Suprapubic skin (tissue), 4 donors: ENCODE measurements at regions not wholly inside any gene's neighbourhood (a gene's known extent, or its start where the extent isn't known, plus 50 kb on each side); places are given as distances from the start of the nearest gene placed in this dataset.

Source experiments
- CTCF ChIP-seq, 2 donors: fragments of 200-600 bp in 1 of 2; fragments of 450-650 bp in 1 of 2; sonication (generic) in 1 of 2; IDR thresholded peaks; one replicate each; pipeline ENCODE4 v1.5.1; 2016 to 2019; ENCODE audit warnings: antibody characterized with exemption in 2 of 2, mild to moderate bottlenecking in 1 of 2, moderate library complexity in 1 of 2
- POLR2A ChIP-seq, 2 donors: fragments of 450-650 bp; IDR thresholded peaks; one replicate each; pipeline ENCODE4 v1.6.1; 2017; ENCODE audit warnings: antibody characterized with exemption in 2 of 2, mild to moderate bottlenecking in 2 of 2, moderate library complexity in 2 of 2
- POLR2AphosphoS5 ChIP-seq, 3 donors: sonication (generic); formaldehyde crosslinking; IDR thresholded peaks; one replicate each; pipeline ENCODE4 v1.6.1; 2017; ENCODE audit warnings: antibody characterized with exemption in 3 of 3

- TF ChIP-seq CTCF (IDR thresholded peaks at IDR 0.05) (no peak), POLR2A (IDR thresholded peaks at IDR 0.05) (no peak), POLR2AphosphoS5 (IDR thresholded peaks at IDR 0.05) (no peak)
These were observed 132.1 kb downstream of the RHOU start for GRCh38 chr1:228867108-228867950.
